ENCODE measurements at regions not wholly inside any gene's neighbourhood (a gene's known extent, or its start where the extent isn't known, plus 50 kb on each side); places are given as distances from the start of the nearest gene placed in this dataset.

DNA sequence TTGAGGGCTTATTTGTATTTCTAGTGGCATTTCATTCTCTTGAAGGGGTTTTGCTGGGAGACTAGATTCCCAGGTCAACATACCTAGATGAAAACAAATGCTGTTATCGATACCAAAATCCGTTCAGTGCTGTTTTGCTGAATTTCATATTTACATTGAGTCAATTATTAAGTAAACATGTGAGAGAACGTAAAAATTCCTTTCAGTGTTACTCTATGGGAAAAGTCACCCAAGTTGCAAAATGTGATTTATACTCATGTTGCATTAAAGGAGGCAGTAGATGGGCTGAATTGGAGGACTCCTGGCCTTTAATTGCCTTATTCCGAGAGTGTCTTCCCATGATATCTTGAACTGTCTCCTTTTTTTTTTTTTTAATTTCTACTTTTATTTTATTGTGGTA, 1011.3 kb upstream of the NR2F2 start:
- no peak for TF ChIP-seq CTCF (optimal IDR thresholded peaks at IDR 0.05 in 1 of 3, IDR thresholded peaks at IDR 0.05 in 1 of 3, conservative IDR thresholded peaks at IDR 0.05 in 1 of 3; ENCODE audit: extremely low read depth in 1 of 3, insufficient read depth in 2 of 3, low read length in 3 of 3)
- no peak for TF ChIP-seq EZH2 (IDR thresholded peaks at IDR 0.05; ENCODE audit: low read length)

All from keratinocyte (primary cell).